Osteocyte (in vitro differentiated cells): ENCODE measurements at regions not wholly inside any gene's neighbourhood (a gene's known extent, or its start where the extent isn't known, plus 50 kb on each side); places are given as distances from the start of the nearest gene placed in this dataset.
"Not testable (repeated sequence)": the region's sequence is repeated elsewhere in the genome, so short reads cannot be mapped to it uniquely, and the experiment has no call there.

Experiments
- DNase-seq: peaks from one replicate; pipeline ENCODE4 v3.0.0; 2021; ENCODE audit warnings: mixed read lengths; ENCODE audit not compliant: unreplicated experiment; ENCODE audit errors: extremely low spot score
- H3K27ac Mint-ChIP-seq: one replicate; pipeline ENCODE4 v1.8.0; 2021; ENCODE audit warnings: mild to moderate bottlenecking, mixed read lengths; ENCODE audit not compliant: unreplicated experiment
- H3K27me3 Mint-ChIP-seq: one replicate; pipeline ENCODE4 v1.8.0; 2021; ENCODE audit warnings: mixed read lengths; ENCODE audit not compliant: unreplicated experiment
- H3K36me3 Mint-ChIP-seq: one replicate; pipeline ENCODE4 v1.8.0; 2021; ENCODE audit warnings: mixed read lengths; ENCODE audit not compliant: unreplicated experiment
- H3K4me1 Mint-ChIP-seq: one replicate; pipeline ENCODE4 v1.8.0; 2021; ENCODE audit warnings: mixed read lengths; ENCODE audit not compliant: unreplicated experiment
- H3K4me3 Mint-ChIP-seq: one replicate; pipeline ENCODE4 v1.8.0; 2021; ENCODE audit warnings: mild to moderate bottlenecking, moderate library complexity, mixed read lengths; ENCODE audit not compliant: unreplicated experiment
- H3K9me3 Mint-ChIP-seq: one replicate; pipeline ENCODE4 v1.8.0; 2021; ENCODE audit warnings: mixed read lengths; ENCODE audit not compliant: unreplicated experiment
- CTCF ChIP-seq: fragments of 200-600 bp; sonication (generic); IDR thresholded peaks from 2 replicates; pipeline ENCODE4 v1.5.0; 2021; ENCODE audit warnings: antibody characterized with exemption, mild to moderate bottlenecking, moderate library complexity

- Mint-ChIP-seq H3K9me3 (no peaks in the 10 kb centered on the region), H3K4me1 (peaks cover 11% of the 10 kb centered on the region), H3K4me3 (no peak overlapping the region), H3K36me3 (no peaks in the 10 kb centered on the region), H3K27me3 (no peaks in the 10 kb centered on the region), H3K27ac (no peak overlapping the region)
- no peak for DNase-seq
- no peak for TF ChIP-seq CTCF
These were observed 293.0 kb downstream of the RDH14 start for GRCh38 chr2:18267501-18267900.

- H3K9me3 Mint-ChIP-seq, DNase-seq, H3K27me3 Mint-ChIP-seq, H3K36me3 Mint-ChIP-seq, H3K4me3 Mint-ChIP-seq, H3K27ac Mint-ChIP-seq: not testable (repeated sequence)
- H3K4me1 Mint-ChIP-seq, result peaks cover 11% of the 10 kb centered on the region
These were observed 293.8 kb downstream of the RDH14 start for GRCh38 chr2:18266699-18267098.

- DNase-seq, result no peak
These were observed 294.6 kb downstream of the RDH14 start for GRCh38 chr2:18265614-18266586.

GRCh38 chr2:18262601-18263000, 297.9 kb downstream of the RDH14 start:
- DNase-seq, result no peak
- Mint-ChIP-seq H3K27me3 (no peaks in the 10 kb centered on the region), H3K4me1 (peaks cover 9% of the 10 kb centered on the region), H3K4me3 (no peak overlapping the region), H3K9me3 (no peaks in the 10 kb centered on the region), H3K36me3 (no peaks in the 10 kb centered on the region), H3K27ac (no peak overlapping the region)
- TF ChIP-seq CTCF, result no peak

More at GRCh38 chr2:18265614-18266586, 294.6 kb downstream of the RDH14 start:
- Mint-ChIP-seq H3K27me3 (no peaks in the 10 kb centered on the region), H3K4me1 (peaks cover 11% of the 10 kb centered on the region), H3K27ac (no peak overlapping the region), H3K9me3 (no peaks in the 10 kb centered on the region), H3K4me3 (no peak overlapping the region), H3K36me3 (no peaks in the 10 kb centered on the region)
- TF ChIP-seq CTCF, result no peak

GRCh38 chr2:18253686-18254197, 306.7 kb downstream of the RDH14 start:
- DNase-seq, result no peak
- no peak for TF ChIP-seq CTCF
- peaks cover 3% of the 10 kb centered on the region for H3K27me3 Mint-ChIP-seq
- no peak overlapping the region for H3K27ac Mint-ChIP-seq
- no peaks in the 10 kb centered on the region for H3K36me3 Mint-ChIP-seq
- H3K4me3 Mint-ChIP-seq, result no peak overlapping the region
- H3K9me3 Mint-ChIP-seq, result peaks cover 6% of the 10 kb centered on the region
- no peaks in the 10 kb centered on the region for H3K4me1 Mint-ChIP-seq
